A673 (cell line): ENCODE measurements at regions not wholly inside any gene's neighbourhood (a gene's known extent, or its start where the extent isn't known, plus 50 kb on each side); places are given as distances from the start of the nearest gene placed in this dataset.

ENCODE experiments used
- BruUV-seq: library from RNA; stranded (reverse); fragments of 400-500 nt; replicated peaks from 2 replicates; lab custom pipeline; 2021; lab: Mats Ljungman, UMichigan
- CTCF ChIA-PET: fragments of 300-600 bp; sonication (Branson Sonifier 250); formaldehyde crosslinking; loops from one replicate; lab custom pipeline; 2022; ENCODE audit warnings: antibody characterized with exemption; lab: Charles Lee
- POLR2A ChIA-PET: fragments of 300-600 bp; sonication (Branson Sonifier 250); formaldehyde crosslinking; loops from one replicate; lab custom pipeline; 2022; ENCODE audit warnings: antibody characterized with exemption; ENCODE audit not compliant: low non-redundant PET; lab: Charles Lee
- DNase-seq: peaks from one replicate; pipeline ENCODE4 v3.0.0-alpha.2; 2015; ENCODE audit warnings: low spot score
- H3K27ac ChIP-seq: fragments of 200-600 bp; sonication (generic); 2 replicates; pipeline ENCODE4 v1.5.1; 2016; ENCODE audit warnings: mixed run types, low read depth, mild to moderate bottlenecking, mixed read lengths, antibody characterized with exemption, low read length; ENCODE audit not compliant: poor library complexity, severe bottlenecking
- H3K27me3 ChIP-seq: fragments of 200-600 bp; sonication (generic); replicated peaks from 2 replicates; pipeline ENCODE4 v1.6.1; 2017; ENCODE audit warnings: mixed run types, low read depth, mild to moderate bottlenecking, mixed read lengths, antibody characterized with exemption, low read length; ENCODE audit not compliant: insufficient read depth, poor library complexity
- H3K36me3 ChIP-seq: fragments of 200-600 bp; sonication (generic); 2 replicates; pipeline ENCODE4 v1.6.1; 2016; ENCODE audit warnings: mixed run types, mild to moderate bottlenecking, mixed read lengths, antibody characterized with exemption, low read length; ENCODE audit not compliant: insufficient read depth, poor library complexity, severe bottlenecking
- H3K4me1 ChIP-seq: fragments of 200-600 bp; sonication (generic); 2 replicates; pipeline ENCODE4 v1.6.1; 2017; ENCODE audit warnings: mixed run types, mild to moderate bottlenecking, mixed read lengths, antibody characterized with exemption, low read length; ENCODE audit not compliant: insufficient read depth, poor library complexity, severe bottlenecking
- H3K4me3 ChIP-seq: fragments of 200-600 bp; sonication (generic); 2 replicates; pipeline ENCODE4 v1.5.1; 2016; ENCODE audit warnings: low read depth, mixed run types, mild to moderate bottlenecking, mixed read lengths, low read length; ENCODE audit not compliant: poor library complexity, severe bottlenecking
- H3K9me3 ChIP-seq: fragments of 200-600 bp; sonication (generic); 2 replicates; pipeline ENCODE4 v1.6.1; 2016; ENCODE audit warnings: mixed run types, low read depth, mild to moderate bottlenecking, mixed read lengths, antibody characterized with exemption, low read length; ENCODE audit not compliant: poor library complexity, severe bottlenecking
- CTCF ChIP-seq: fragments of 300-800, 200-600 bp; sonication (generic); conservative IDR thresholded peaks from 2 replicates; pipeline ENCODE4 v1.5.1; 2017; ENCODE audit warnings: low read depth, mild to moderate bottlenecking, antibody characterized with exemption, low read length, moderate library complexity, mixed read lengths
- EZH2 ChIP-seq: fragments of 200-600 bp; sonication (generic); IDR thresholded peaks from 2 replicates; pipeline ENCODE4 v1.6.1; 2017; ENCODE audit warnings: borderline replicate concordance, low read depth, mild to moderate bottlenecking, mixed read lengths, antibody characterized with exemption, low read length; ENCODE audit not compliant: poor library complexity, severe bottlenecking
- intact Hi-C: fragments of 100-400 bp; cut with micrococcal nuclease; formaldehyde crosslinking; loops from one replicate; pipeline ENCODE4 v1.10.0; 2022; ENCODE audit not compliant: unreplicated experiment

DNA sequence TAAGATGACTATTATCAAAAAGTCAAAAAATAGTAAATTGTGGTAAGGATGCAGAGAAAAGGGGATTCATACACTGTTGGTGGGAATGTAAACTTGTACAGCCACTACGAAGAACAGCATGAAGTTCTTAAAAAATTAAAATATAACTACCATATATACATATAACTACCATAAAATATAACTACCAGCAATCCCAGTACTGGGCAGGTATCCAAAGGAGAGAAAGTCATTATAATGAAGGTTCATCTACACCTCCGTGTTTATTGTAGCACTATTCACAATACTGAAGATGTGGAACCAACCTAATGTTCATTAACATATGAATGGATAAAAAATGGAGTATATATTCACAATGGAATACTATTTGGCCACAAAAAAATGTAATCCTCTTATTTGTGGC is 360.9 kb upstream of the CT83 start:
- POLR2A ChIA-PET = no interaction called here
- Histone ChIP-seq H3K4me1 (no peaks in the 10 kb centered on the region), H3K27ac (no peak overlapping the region), H3K36me3 (no peaks in the 10 kb centered on the region), H3K9me3 (no peaks in the 10 kb centered on the region), H3K27me3 (no peaks in the 10 kb centered on the region), H3K4me3 (no peak overlapping the region)
- DNase-seq = no peak
- TF ChIP-seq CTCF (no peak), EZH2 (no peak)
- CTCF ChIA-PET = no interaction called here
- BruUV-seq = no TSS peak
- intact Hi-C loops = no loop called here

DNA sequence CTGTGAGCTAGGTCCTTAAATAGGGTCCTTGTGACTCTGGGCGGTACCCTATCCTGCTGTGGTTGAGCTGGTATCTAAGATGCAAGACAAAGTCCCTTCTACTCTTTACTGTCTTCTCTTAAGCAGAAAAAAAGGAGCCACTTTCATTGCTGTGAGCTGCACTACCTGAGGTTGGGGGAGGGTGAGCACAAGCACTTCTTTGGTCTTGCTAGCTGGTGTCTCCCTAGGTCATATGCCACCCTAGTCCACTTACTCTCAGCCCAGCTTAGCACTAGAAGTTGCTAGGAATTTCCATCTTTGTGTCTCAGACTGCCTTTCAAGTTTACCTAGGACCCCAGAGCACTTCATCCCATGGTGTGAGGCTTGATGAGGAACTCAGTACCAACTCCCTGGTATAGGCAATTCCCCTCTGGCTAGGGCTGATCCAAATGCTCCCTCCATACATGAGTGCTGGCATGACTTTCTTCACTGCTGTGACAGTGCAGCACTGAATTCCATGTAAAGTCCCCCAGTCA is 343.6 kb upstream of the CT83 start:
- no peak overlapping the region for H3K4me3 ChIP-seq
- H3K4me1 ChIP-seq = no peaks in the 10 kb centered on the region
- POLR2A ChIA-PET = no interaction called here
- intact Hi-C loops = no loop called here
- BruUV-seq = no TSS peak
- no peaks in the 10 kb centered on the region for H3K9me3 ChIP-seq
- no peak for DNase-seq
- no peak overlapping the region for H3K27ac ChIP-seq
- peaks cover 3% of the 10 kb centered on the region for H3K27me3 ChIP-seq
- CTCF ChIA-PET = no interaction called here
- TF ChIP-seq CTCF (no peak), EZH2 (no peak)
- no peaks in the 10 kb centered on the region for H3K36me3 ChIP-seq

GRCh38 chrX:116801943-116802342 is 339.2 kb upstream of the CT83 start:
- no peaks in the 10 kb centered on the region for H3K9me3 ChIP-seq
- CTCF ChIA-PET = no interaction called here
- intact Hi-C loops = no loop called here
- no peak overlapping the region for H3K4me3 ChIP-seq
- no peaks in the 10 kb centered on the region for H3K4me1 ChIP-seq
- DNase-seq = no peak
- H3K36me3 ChIP-seq = no peaks in the 10 kb centered on the region
- POLR2A ChIA-PET = no interaction called here
- no TSS peak for BruUV-seq
- no peak for TF ChIP-seq EZH2
- TF ChIP-seq CTCF = no peak
- no peaks in the 10 kb centered on the region for H3K27me3 ChIP-seq
- no peak overlapping the region for H3K27ac ChIP-seq
